ENCODE measurements at regions not wholly inside any gene's neighbourhood (a gene's known extent, or its start where the extent isn't known, plus 50 kb on each side); places are given as distances from the start of the nearest gene placed in this dataset.

DNA sequence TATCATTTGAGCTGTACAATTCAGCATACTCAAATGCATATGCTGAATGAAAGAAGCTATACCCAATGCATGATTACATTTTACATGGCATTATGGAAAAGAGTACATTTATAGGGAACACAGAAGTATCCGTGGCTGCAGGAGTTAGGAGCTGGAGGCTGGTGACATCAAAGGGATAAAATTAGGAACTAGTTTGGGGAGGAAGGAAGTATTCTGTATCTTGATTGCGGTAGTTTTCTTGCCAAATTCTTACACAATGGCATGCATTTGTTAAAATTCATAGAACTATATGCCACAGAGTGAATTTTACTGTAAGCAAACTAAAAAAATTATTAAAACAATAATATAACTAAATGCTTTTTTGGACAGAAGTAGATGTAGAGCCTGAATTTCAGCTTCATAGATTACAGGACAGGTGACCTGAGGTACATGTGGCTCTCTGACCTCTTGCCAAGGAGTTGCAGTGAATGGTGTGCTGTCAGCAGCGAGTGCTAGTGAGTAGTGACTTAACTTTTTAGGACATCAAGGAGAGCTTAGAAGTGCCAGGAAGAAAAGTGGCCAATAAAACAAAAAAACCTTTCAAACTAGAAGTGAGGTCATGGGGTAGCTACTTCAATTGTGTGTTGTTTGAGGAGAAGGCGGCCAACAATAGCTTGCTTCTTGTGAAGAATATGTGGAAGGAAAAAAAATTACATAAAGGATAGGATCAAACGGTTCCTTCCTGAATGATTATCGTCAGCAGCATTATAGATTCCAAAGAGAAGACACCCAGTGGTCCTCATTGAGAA lies 514.9 kb upstream of the CLINT1 start:
- H3K27me3 ChIP-seq (ENCODE audit: insufficient read depth, poor library complexity, severe bottlenecking) = no peaks in the 10 kb centered on the region
- H3K27ac ChIP-seq (replicated peaks) = no peak overlapping the region
- H3K4me3 ChIP-seq (replicated peaks; ENCODE audit: insufficient read depth, low read length) = no peak overlapping the region
- DNase-seq (ENCODE audit: low read depth in 1 of 2, low spot score in 1 of 2) = peak in 1 of 2 experiments; percentile 57
- TF ChIP-seq GABPA (IDR thresholded peaks at IDR 0.05; ENCODE audit: low read depth) (no peak), SPI1 (IDR thresholded peaks at IDR 0.05; ENCODE audit: borderline replicate concordance, low read depth) (peak; percentile 65; the same call in 1 of the 2 replicates)
- TF ChIP-seq, protein P1, sequence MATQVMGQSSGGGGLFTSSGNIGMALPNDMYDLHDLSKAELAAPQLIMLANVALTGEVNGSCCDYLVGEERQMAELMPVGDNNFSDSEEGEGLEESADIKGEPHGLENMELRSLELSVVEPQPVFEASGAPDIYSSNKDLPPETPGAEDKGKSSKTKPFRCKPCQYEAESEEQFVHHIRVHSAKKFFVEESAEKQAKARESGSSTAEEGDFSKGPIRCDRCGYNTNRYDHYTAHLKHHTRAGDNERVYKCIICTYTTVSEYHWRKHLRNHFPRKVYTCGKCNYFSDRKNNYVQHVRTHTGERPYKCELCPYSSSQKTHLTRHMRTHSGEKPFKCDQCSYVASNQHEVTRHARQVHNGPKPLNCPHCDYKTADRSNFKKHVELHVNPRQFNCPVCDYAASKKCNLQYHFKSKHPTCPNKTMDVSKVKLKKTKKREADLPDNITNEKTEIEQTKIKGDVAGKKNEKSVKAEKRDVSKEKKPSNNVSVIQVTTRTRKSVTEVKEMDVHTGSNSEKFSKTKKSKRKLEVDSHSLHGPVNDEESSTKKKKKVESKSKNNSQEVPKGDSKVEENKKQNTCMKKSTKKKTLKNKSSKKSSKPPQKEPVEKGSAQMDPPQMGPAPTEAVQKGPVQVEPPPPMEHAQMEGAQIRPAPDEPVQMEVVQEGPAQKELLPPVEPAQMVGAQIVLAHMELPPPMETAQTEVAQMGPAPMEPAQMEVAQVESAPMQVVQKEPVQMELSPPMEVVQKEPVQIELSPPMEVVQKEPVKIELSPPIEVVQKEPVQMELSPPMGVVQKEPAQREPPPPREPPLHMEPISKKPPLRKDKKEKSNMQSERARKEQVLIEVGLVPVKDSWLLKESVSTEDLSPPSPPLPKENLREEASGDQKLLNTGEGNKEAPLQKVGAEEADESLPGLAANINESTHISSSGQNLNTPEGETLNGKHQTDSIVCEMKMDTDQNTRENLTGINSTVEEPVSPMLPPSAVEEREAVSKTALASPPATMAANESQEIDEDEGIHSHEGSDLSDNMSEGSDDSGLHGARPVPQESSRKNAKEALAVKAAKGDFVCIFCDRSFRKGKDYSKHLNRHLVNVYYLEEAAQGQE (IDR thresholded peaks at IDR 0.05; ENCODE audit: insufficient replicate concordance, low read depth) = no peak
- TF ChIP-seq, protein P2, sequence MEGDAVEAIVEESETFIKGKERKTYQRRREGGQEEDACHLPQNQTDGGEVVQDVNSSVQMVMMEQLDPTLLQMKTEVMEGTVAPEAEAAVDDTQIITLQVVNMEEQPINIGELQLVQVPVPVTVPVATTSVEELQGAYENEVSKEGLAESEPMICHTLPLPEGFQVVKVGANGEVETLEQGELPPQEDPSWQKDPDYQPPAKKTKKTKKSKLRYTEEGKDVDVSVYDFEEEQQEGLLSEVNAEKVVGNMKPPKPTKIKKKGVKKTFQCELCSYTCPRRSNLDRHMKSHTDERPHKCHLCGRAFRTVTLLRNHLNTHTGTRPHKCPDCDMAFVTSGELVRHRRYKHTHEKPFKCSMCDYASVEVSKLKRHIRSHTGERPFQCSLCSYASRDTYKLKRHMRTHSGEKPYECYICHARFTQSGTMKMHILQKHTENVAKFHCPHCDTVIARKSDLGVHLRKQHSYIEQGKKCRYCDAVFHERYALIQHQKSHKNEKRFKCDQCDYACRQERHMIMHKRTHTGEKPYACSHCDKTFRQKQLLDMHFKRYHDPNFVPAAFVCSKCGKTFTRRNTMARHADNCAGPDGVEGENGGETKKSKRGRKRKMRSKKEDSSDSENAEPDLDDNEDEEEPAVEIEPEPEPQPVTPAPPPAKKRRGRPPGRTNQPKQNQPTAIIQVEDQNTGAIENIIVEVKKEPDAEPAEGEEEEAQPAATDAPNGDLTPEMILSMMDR (IDR thresholded peaks at IDR 0.05; ENCODE audit: insufficient read depth, low read length) = no peak

DNA sequence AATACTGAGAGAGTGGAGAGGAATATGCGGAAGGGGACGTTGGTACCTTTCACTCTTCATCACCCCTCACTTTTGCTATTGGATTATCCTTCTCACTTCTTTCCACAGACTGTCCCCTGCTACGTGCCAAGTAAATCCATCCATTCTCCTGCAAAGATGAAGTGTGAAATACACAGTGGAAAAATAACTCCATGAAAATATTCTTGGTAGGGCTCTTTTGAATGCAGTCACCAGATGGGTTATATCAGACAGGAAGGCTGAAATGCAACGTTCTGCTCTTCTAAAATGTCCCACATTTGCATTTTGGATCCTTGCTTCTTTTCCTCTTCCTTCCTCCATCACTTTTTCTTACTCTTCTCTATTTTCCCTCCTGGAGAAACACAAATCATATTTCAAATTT lies 510.3 kb upstream of the CLINT1 start:
- Histone ChIP-seq H3K27me3 (ENCODE audit: insufficient read depth, poor library complexity, severe bottlenecking) (no peaks in the 10 kb centered on the region), H3K27ac (replicated peaks) (no peak overlapping the region), H3K4me3 (replicated peaks; ENCODE audit: insufficient read depth, low read length) (no peak overlapping the region)
- no peak for DNase-seq (ENCODE audit: low read depth in 1 of 2, low spot score in 1 of 2)
- TF ChIP-seq POLR2AphosphoS5 (IDR thresholded peaks at IDR 0.05; ENCODE audit: low read depth) (no peak), GABPA (IDR thresholded peaks at IDR 0.05; ENCODE audit: low read depth) (no peak)
- TF ChIP-seq, protein P2 (IDR thresholded peaks at IDR 0.05; ENCODE audit: insufficient read depth, low read length) = no peak
- TF ChIP-seq, protein P1 (IDR thresholded peaks at IDR 0.05; ENCODE audit: insufficient replicate concordance, low read depth) = no peak

DNA sequence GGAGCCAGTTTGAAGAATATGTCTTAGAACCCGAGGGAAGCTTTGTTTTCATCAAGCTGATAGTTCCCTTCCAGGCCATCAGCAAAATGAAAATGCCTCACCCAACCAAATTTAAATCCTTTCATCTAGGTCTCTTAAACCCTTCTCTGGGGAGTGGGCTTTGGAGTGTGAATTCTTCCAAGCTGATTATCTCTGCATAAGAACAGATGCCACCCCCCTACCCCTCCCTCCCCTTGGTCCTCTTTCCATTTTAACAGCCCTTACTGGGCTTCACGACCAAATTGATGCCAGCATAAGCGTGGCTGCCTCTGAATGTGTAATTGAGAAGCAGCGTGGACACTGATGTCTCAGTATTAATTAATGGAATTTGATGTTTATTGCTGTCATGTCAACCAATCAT lies 509.7 kb upstream of the CLINT1 start:
- TF ChIP-seq, protein P1 (IDR thresholded peaks at IDR 0.05; ENCODE audit: insufficient replicate concordance, low read depth) = no peak
- TF ChIP-seq GABPA (IDR thresholded peaks at IDR 0.05; ENCODE audit: low read depth) (no peak), SPI1 (IDR thresholded peaks at IDR 0.05; ENCODE audit: borderline replicate concordance, low read depth) (no peak), POLR2AphosphoS5 (IDR thresholded peaks at IDR 0.05; ENCODE audit: low read depth) (no peak)
- TF ChIP-seq, protein P2 (IDR thresholded peaks at IDR 0.05; ENCODE audit: insufficient read depth, low read length) = no peak
- no peak for DNase-seq (ENCODE audit: low read depth in 1 of 2, low spot score in 1 of 2)
- Histone ChIP-seq H3K4me3 (replicated peaks; ENCODE audit: insufficient read depth, low read length) (no peak overlapping the region), H3K27me3 (ENCODE audit: insufficient read depth, poor library complexity, severe bottlenecking) (no peaks in the 10 kb centered on the region), H3K27ac (replicated peaks) (no peak overlapping the region)

Data from HL-60 (cell line).